Thyroid gland (tissue), 4 donors: ENCODE measurements at regions not wholly inside any gene's neighbourhood (a gene's known extent, or its start where the extent isn't known, plus 50 kb on each side); places are given as distances from the start of the nearest gene placed in this dataset.

Experiments used
- CTCF ChIP-seq, 6 experiments: fragments of 200-600 bp in 3 of 6; fragments of 450-650 bp in 3 of 6; sonication (generic) in 3 of 6; IDR thresholded peaks; one replicate each; pipeline ENCODE4 v1.5.1; 2016 to 2019; ENCODE audit warnings: antibody characterized with exemption in 6 of 6, mild to moderate bottlenecking in 2 of 6, inconsistent platforms in 1 of 6, moderate library complexity in 1 of 6
- POLR2A ChIP-seq, 2 donors: fragments of 450-650 bp; IDR thresholded peaks; one replicate each; pipeline ENCODE4 v1.6.1; 2017; ENCODE audit warnings: antibody characterized with exemption in 2 of 2, mild to moderate bottlenecking in 2 of 2, moderate library complexity in 1 of 2

GRCh38 chr15:29470794-29471193, 201.2 kb upstream of the NSMCE3 start:
- TF ChIP-seq CTCF (IDR thresholded peaks at IDR 0.05) (no peak), POLR2A (IDR thresholded peaks at IDR 0.05) (no peak)
